Activated B cell treated with CpG ODN at 0.5 μM for 24 hours (primary cell): ENCODE measurements at regions not wholly inside any gene's neighbourhood (a gene's known extent, or its start where the extent isn't known, plus 50 kb on each side); places are given as distances from the start of the nearest gene placed in this dataset.

ENCODE experiments used
- ATAC-seq: fragments of 200-7000 bp; cut with Tn5 transposase; one replicate; pipeline ENCODE4 v1.10.0; 2021; ENCODE audit warnings: low read depth, mild to moderate bottlenecking, moderate library complexity
- CTCF ChIA-PET: fragments of 350-600 bp; sonication (Branson Sonifier 250); formaldehyde crosslinking; loops from one replicate; lab custom pipeline; 2021; ENCODE audit warnings: antibody characterized with exemption; lab: Charles Lee
- POLR2A ChIA-PET: fragments of 350-600 bp; sonication (Branson Sonifier 250); formaldehyde crosslinking; loops from one replicate; lab custom pipeline; 2021; ENCODE audit warnings: antibody characterized with exemption; lab: Charles Lee
- DNase-seq: peaks from one replicate; pipeline ENCODE4 v3.0.0; 2022
- H3K27ac Mint-ChIP-seq: one replicate; pipeline ENCODE4 v1.8.0; 2020; ENCODE audit warnings: mixed read lengths
- H3K27me3 Mint-ChIP-seq: one replicate; pipeline ENCODE4 v1.8.0; 2021; ENCODE audit warnings: mixed read lengths
- H3K36me3 Mint-ChIP-seq: one replicate; pipeline ENCODE4 v1.8.0; 2021; ENCODE audit warnings: low read depth, mixed read lengths
- H3K4me1 Mint-ChIP-seq: one replicate; pipeline ENCODE4 v1.8.0; 2021; ENCODE audit warnings: mixed read lengths
- H3K4me3 Mint-ChIP-seq: one replicate; pipeline ENCODE4 v1.8.0; 2020; ENCODE audit warnings: mild to moderate bottlenecking, mixed read lengths
- H3K9me3 Mint-ChIP-seq: one replicate; pipeline ENCODE4 v1.8.0; 2020; ENCODE audit warnings: mixed read lengths
- CTCF ChIP-seq: fragments of 200-600 bp; IDR thresholded peaks from one replicate; pipeline ENCODE4 v1.8.0; 2022; ENCODE audit warnings: antibody characterized with exemption, mild to moderate bottlenecking
- intact Hi-C: fragments of 100-400 bp; cut with micrococcal nuclease; formaldehyde crosslinking; loops from one replicate; pipeline ENCODE4 v1.15.1; 2024

- Mint-ChIP-seq H3K4me3 (no peak overlapping the region), H3K36me3 (no peaks in the 10 kb centered on the region), H3K4me1 (no peaks in the 10 kb centered on the region), H3K9me3 (peaks cover 2% of the 10 kb centered on the region), H3K27me3 (no peaks in the 10 kb centered on the region), H3K27ac (no peak overlapping the region)
- no peak for TF ChIP-seq CTCF
- intact Hi-C loops: no loop called here
- ATAC-seq: no peak
- POLR2A ChIA-PET: no interaction called here
- DNase-seq: no peak
- CTCF ChIA-PET: no interaction called here
Observed at GRCh38 chr14:58822856-58823255, 185.1 kb downstream of the DACT1 start.

GRCh38 chr14:58823312-58823711 lies 185.6 kb downstream of the DACT1 start:
- H3K36me3 Mint-ChIP-seq: no peaks in the 10 kb centered on the region
- intact Hi-C loops: no loop called here
- H3K4me1 Mint-ChIP-seq: no peaks in the 10 kb centered on the region
- ChIA-PET CTCF (no interaction called here), POLR2A (no interaction called here)
- no peak overlapping the region for H3K27ac Mint-ChIP-seq
- H3K27me3 Mint-ChIP-seq: no peaks in the 10 kb centered on the region
- DNase-seq (no peak), ATAC-seq (no peak)
- peaks cover 2% of the 10 kb centered on the region for H3K9me3 Mint-ChIP-seq
- TF ChIP-seq CTCF: no peak
- H3K4me3 Mint-ChIP-seq: no peak overlapping the region

GRCh38 chr14:58824106-58824505 lies 186.3 kb downstream of the DACT1 start:
- CTCF ChIA-PET: no interaction called here
- TF ChIP-seq CTCF: no peak

GRCh38 chr14:58824796-58825195 lies 187.0 kb downstream of the DACT1 start:
- H3K27me3 Mint-ChIP-seq: no peaks in the 10 kb centered on the region
- ChIA-PET CTCF (no interaction called here), POLR2A (no interaction called here)
- H3K4me3 Mint-ChIP-seq: no peak overlapping the region
- ATAC-seq (no peak), DNase-seq (no peak)
- no peaks in the 10 kb centered on the region for H3K36me3 Mint-ChIP-seq
- no peaks in the 10 kb centered on the region for H3K4me1 Mint-ChIP-seq
- intact Hi-C loops: no loop called here
- peaks cover 2% of the 10 kb centered on the region for H3K9me3 Mint-ChIP-seq
- no peak overlapping the region for H3K27ac Mint-ChIP-seq
- TF ChIP-seq CTCF: no peak

More at GRCh38 chr14:58824106-58824505, 186.3 kb downstream of the DACT1 start:
- Mint-ChIP-seq H3K27me3 (no peaks in the 10 kb centered on the region), H3K4me1 (no peaks in the 10 kb centered on the region), H3K4me3 (no peak overlapping the region), H3K27ac (no peak overlapping the region), H3K36me3 (no peaks in the 10 kb centered on the region), H3K9me3 (peaks cover 2% of the 10 kb centered on the region)
- ATAC-seq (no peak), DNase-seq (no peak)
- POLR2A ChIA-PET: no interaction called here
- intact Hi-C loops: no loop called here

GRCh38 chr14:58825606-58826005 lies 187.8 kb downstream of the DACT1 start:
- Mint-ChIP-seq H3K27me3 (no peaks in the 10 kb centered on the region), H3K36me3 (no peaks in the 10 kb centered on the region), H3K9me3 (peaks cover 2% of the 10 kb centered on the region), H3K27ac (no peak overlapping the region), H3K4me1 (no peaks in the 10 kb centered on the region), H3K4me3 (no peak overlapping the region)
- DNase-seq (no peak), ATAC-seq (no peak)
- intact Hi-C loops: no loop called here
- ChIA-PET POLR2A (no interaction called here), CTCF (no interaction called here)
- TF ChIP-seq CTCF: no peak
